Activated T-cell treated with anti-CD3 and anti-CD28 coated beads for 48 hours (primary cell): ENCODE measurements at regions not wholly inside any gene's neighbourhood (a gene's known extent, or its start where the extent isn't known, plus 50 kb on each side); places are given as distances from the start of the nearest gene placed in this dataset.

ENCODE experiments used
- DNase-seq: peaks from one replicate; pipeline ENCODE4 v3.0.0-alpha.2; 2020; ENCODE audit warnings: low read depth

GRCh38 chr2:192247456-192247855 is 52.7 kb upstream of the TMEFF2 start:
- no peak for DNase-seq

- no peak for DNase-seq
Observed at GRCh38 chr2:192246297-192246696, 51.6 kb upstream of the TMEFF2 start.

- DNase-seq, result no peak
Observed at GRCh38 chr2:192245329-192245728, 50.6 kb upstream of the TMEFF2 start.
